GM12878 (cell line): ENCODE measurements at regions not wholly inside any gene's neighbourhood (a gene's known extent, or its start where the extent isn't known, plus 50 kb on each side); places are given as distances from the start of the nearest gene placed in this dataset.
"Not testable (repeated sequence)": the region's sequence is repeated elsewhere in the genome, so short reads cannot be mapped to it uniquely, and the experiment has no call there.

Experiments
- ATAC-seq: fragments of 200-7000 bp; cut with Tn5 transposase; 3 replicates; pipeline ENCODE4 v1.9.1; 2020; ENCODE audit warnings: mild to moderate bottlenecking, moderate library complexity
- BruUV-seq: library from RNA; stranded (reverse); fragments of 400-500 nt; replicated peaks from 2 replicates; lab custom pipeline; 2021; lab: Mats Ljungman, UMichigan
- CTCF ChIA-PET: fragments of 300-600 bp; sonication (Branson Sonifier 250); formaldehyde crosslinking; extraction: SDS; loops from one replicate; lab custom pipeline; 2021; ENCODE audit warnings: inconsistent platforms; lab: Yijun Ruan, JAX
- POLR2A ChIA-PET: fragments of 350-600 bp; formaldehyde crosslinking; extraction: SDS; loops from one replicate; lab custom pipeline; 2021; ENCODE audit warnings: inconsistent platforms; lab: Charles Lee
- RAD21 ChIA-PET: fragments of 300-600 bp; sonication (Branson Sonifier 250); formaldehyde crosslinking; loops from one replicate; lab custom pipeline; 2023; ENCODE audit warnings: antibody characterized with exemption; ENCODE audit not compliant: unreplicated experiment; lab: Charles Lee
- SMC1A ChIA-PET: fragments of 300-600 bp; sonication (Branson Sonifier 250); formaldehyde crosslinking; loops from one replicate; lab custom pipeline; 2023; ENCODE audit not compliant: unreplicated experiment, uncharacterized antibody; lab: Charles Lee
- DNase-seq: peaks from one replicate; pipeline ENCODE4 v3.0.0-alpha.2; 2011; ENCODE audit warnings: low read depth, low spot score
- FAIRE-seq: peaks from 3 replicates; lab custom pipeline; 2011; peaks lifted over from hg19 to GRCh38; lab: Jason Lieb, UNC
- H2AFZ ChIP-seq: 2 replicates; pipeline ENCODE4 v1.6.0; 2011; ENCODE audit warnings: low read depth, low read length, control low read depth; ENCODE audit not compliant: control insufficient read depth
- H3K27ac ChIP-seq: 2 replicates; pipeline ENCODE4 v1.5.1; 2011; ENCODE audit warnings: control low read depth; ENCODE audit not compliant: control insufficient read depth, insufficient read depth
- H3K27me3 ChIP-seq, 2 experiments: replicated peaks in 1 of 2; 2 replicates each; pipeline versions ENCODE4 v1.6.0 to v1.6.1; 2011; ENCODE audit warnings: low read length in 1 of 2; ENCODE audit not compliant: control insufficient read depth in 2 of 2, insufficient read depth in 2 of 2
- H3K36me3 ChIP-seq, 2 experiments: 2 replicates each; pipeline ENCODE4 v1.5.1; 2011; ENCODE audit warnings: low read length in 1 of 2; ENCODE audit not compliant: control insufficient read depth in 2 of 2, insufficient read depth in 2 of 2
- H3K4me1 ChIP-seq: 2 replicates; pipeline ENCODE4 v1.6.1; 2011; ENCODE audit warnings: mild to moderate bottlenecking, low read length, moderate library complexity, mixed read lengths; ENCODE audit not compliant: control insufficient read depth, insufficient read depth
- H3K4me2 ChIP-seq: 2 replicates; pipeline ENCODE4 v1.6.0; 2011; ENCODE audit warnings: control low read depth; ENCODE audit not compliant: control insufficient read depth, insufficient read depth
- H3K4me3 ChIP-seq: fragments of 200-600 bp; sonication (generic); 2 replicates; pipeline ENCODE4 v1.5.1; 2016
- H3K79me2 ChIP-seq: 2 replicates; pipeline ENCODE4 v1.6.0; 2011; ENCODE audit warnings: low read length; ENCODE audit not compliant: control insufficient read depth, insufficient read depth
- H3K9ac ChIP-seq: 2 replicates; pipeline ENCODE4 v1.8.0; 2011; ENCODE audit warnings: low read length, control low read depth, mixed read lengths; ENCODE audit not compliant: control insufficient read depth, insufficient read depth
- H3K9me3 ChIP-seq: replicated peaks from 3 replicates; pipeline ENCODE4 v1.5.1; 2011; ENCODE audit warnings: mild to moderate bottlenecking, low read length; ENCODE audit not compliant: control insufficient read depth, insufficient read depth
- H4K20me1 ChIP-seq: 2 replicates; pipeline ENCODE4 v1.6.0; 2011; ENCODE audit not compliant: control insufficient read depth, insufficient read depth
- ASH2L ChIP-seq: fragments of 300-600, 200-600 bp; sonication (generic); IDR thresholded peaks from 2 replicates; pipeline ENCODE4 v1.6.1; 2017; ENCODE audit warnings: low read depth, mild to moderate bottlenecking, borderline replicate concordance
- CHD4 ChIP-seq: fragments of 200-600 bp; sonication (generic); IDR thresholded peaks from 2 replicates; pipeline ENCODE4 v1.6.1; 2016; ENCODE audit warnings: mild to moderate bottlenecking
- CREB1 ChIP-seq: IDR thresholded peaks from 2 replicates; pipeline ENCODE4 v1.6.1; 2012; ENCODE audit warnings: low read depth, mild to moderate bottlenecking, inconsistent platforms
- E2F4 ChIP-seq: IDR thresholded peaks from 2 replicates; pipeline ENCODE4 v1.6.1; 2012; ENCODE audit warnings: low read depth, low read length, improper control_type of control experiment
- EGR1 ChIP-seq, 2 experiments: IDR thresholded peaks; 1 replicate in 1 of 2; 2 replicates in 1 of 2; pipeline ENCODE4 v1.6.1; 2011 to 2012; ENCODE audit warnings: low read depth in 2 of 2, low read length in 2 of 2, borderline replicate concordance in 1 of 2, mild to moderate bottlenecking in 1 of 2, moderate library complexity in 1 of 2
- HDGF ChIP-seq: fragments of 450-650 bp; IDR thresholded peaks from 2 replicates; pipeline ENCODE4 v1.6.1; 2016; ENCODE audit warnings: antibody characterized with exemption
- IKZF1 ChIP-seq: fragments of 450-650 bp; conservative IDR thresholded peaks from 2 replicates; pipeline ENCODE4 v1.6.1; 2017; ENCODE audit warnings: antibody characterized with exemption, mild to moderate bottlenecking
- KDM1A ChIP-seq: fragments of 200-600 bp; sonication (generic); IDR thresholded peaks from 2 replicates; pipeline ENCODE4 v1.6.1; 2016; ENCODE audit warnings: borderline replicate concordance
- KLF5 ChIP-seq: fragments of 450-650 bp; IDR thresholded peaks from 2 replicates; pipeline ENCODE4 v1.6.1; 2014; ENCODE audit warnings: mild to moderate bottlenecking; ENCODE audit not compliant: partially characterized antibody
- POU2F2 ChIP-seq: IDR thresholded peaks from 3 replicates; pipeline ENCODE4 v1.6.1; 2011; ENCODE audit warnings: low read depth, mild to moderate bottlenecking, low read length, borderline replicate concordance
- RCOR1 ChIP-seq: conservative IDR thresholded peaks from 2 replicates; pipeline ENCODE4 v1.6.1; 2012; ENCODE audit warnings: low read depth, low read length, improper control_type of control experiment
- SIN3A ChIP-seq: IDR thresholded peaks from 2 replicates; pipeline ENCODE4 v1.6.1; 2012; ENCODE audit warnings: low read depth, low read length, improper control_type of control experiment
- SMAD5 ChIP-seq: IDR thresholded peaks from 2 replicates; pipeline ENCODE4 v1.6.1; 2016; ENCODE audit warnings: antibody characterized with exemption, low read depth
- STAT3 ChIP-seq: IDR thresholded peaks from 2 replicates; pipeline ENCODE4 v1.6.1; 2011; ENCODE audit warnings: low read depth, low read length, improper control_type of control experiment
- WGBS: methylation state at CpG from one replicate; pipeline ENCODE4 v1.1.6; 2016; ENCODE audit warnings: low lambda C conversion rate; ENCODE audit not compliant: insufficient replicate concordance, insufficient coverage; ENCODE audit errors: missing lambda C conversion rate; 5-methylcytosine and 5-hydroxymethylcytosine counted together
- in situ Hi-C: fragments of 300-500 bp; cut with MboI; formaldehyde crosslinking; loops from 9 replicates; pipeline ENCODE4 v1.14.3; 2018; ENCODE audit warnings: mixed read lengths
- intact Hi-C: fragments of 100-400 bp; cut with micrococcal nuclease; formaldehyde crosslinking; loops from one replicate; pipeline ENCODE4 v1.14.2; 2022; ENCODE audit not compliant: unreplicated experiment

GRCh38 chr4:1544861-1545281 lies 138.6 kb upstream of the NKX1-1 start (continued):
- TF ChIP-seq STAT3 = no peak
- TF ChIP-seq CHD4 = no peak
- no peak for TF ChIP-seq KLF5
- TF ChIP-seq HDGF = no peak
- TF ChIP-seq SMAD5 = no peak
- TF ChIP-seq IKZF1 = no peak
- TF ChIP-seq SIN3A = no peak
- TF ChIP-seq E2F4 = no peak
- no peak for TF ChIP-seq POU2F2
- no peak for TF ChIP-seq EGR1 (IDR thresholded peaks at IDR 0.05; ENCODE audit: borderline replicate concordance in 1 of 2, low read depth in 2 of 2, low read length in 2 of 2)
- no peak for TF ChIP-seq RCOR1
- TF ChIP-seq CREB1 = no peak
- TF ChIP-seq ASH2L = no peak
- no peak for TF ChIP-seq KDM1A

GRCh38 chr4:1544435-1544834 lies 138.2 kb upstream of the NKX1-1 start:
- POLR2A ChIA-PET, H3K4me2 ChIP-seq, H3K4me3 ChIP-seq, FAIRE-seq, DNase-seq, H3K27ac ChIP-seq, SMC1A ChIA-PET, ATAC-seq, H2AFZ ChIP-seq, RAD21 ChIA-PET, BruUV-seq, H3K9ac ChIP-seq, CTCF ChIA-PET, H4K20me1 ChIP-seq, H3K9me3 ChIP-seq, H3K27me3 ChIP-seq, H3K36me3 ChIP-seq, H3K4me1 ChIP-seq, intact Hi-C loops, in situ Hi-C loops, H3K79me2 ChIP-seq: not testable (repeated sequence)
- WGBS = 56% methylated on average over 21 of the region's 21 CpGs
